ENCODE measurements at regions not wholly inside any gene's neighbourhood (a gene's known extent, or its start where the extent isn't known, plus 50 kb on each side); places are given as distances from the start of the nearest gene placed in this dataset.

GRCh38 chr3:99534951-99535704 is 103.3 kb upstream of the COL8A1 start:
- no peaks in the 10 kb centered on the region for H3K36me3 ChIP-seq
- no peak overlapping the region for H3K4me3 ChIP-seq (replicated peaks in 1 of 3)
- peaks cover 0 to 5% of the 10 kb centered on the region in 2 donors for H3K4me1 ChIP-seq
- intact Hi-C loops (cut with DNase I) = no loop called here
- H3K9me3 ChIP-seq = no peaks in the 10 kb centered on the region
- WGBS, 2 donors = 92% methylated on average over 2 of the region's 2 CpGs
- no peak for TF ChIP-seq POLR2A (IDR thresholded peaks at IDR 0.05)
- TF ChIP-seq CTCF (IDR thresholded peaks at IDR 0.05) = no peak
- no peaks in the 10 kb centered on the region for H3K27me3 ChIP-seq
- no peak overlapping the region for H3K27ac ChIP-seq
- DNase-seq = no peak

- H3K4me1 ChIP-seq = peaks cover 0 to 5% of the 10 kb centered on the region in 2 donors
- H3K4me3 ChIP-seq (replicated peaks in 1 of 3) = no peak overlapping the region
- intact Hi-C loops (cut with DNase I) = no loop called here
- no peak overlapping the region for H3K27ac ChIP-seq
- no peaks in the 10 kb centered on the region for H3K36me3 ChIP-seq
- 43 to 53% methylated on average over 2 of the region's 2 CpGs for WGBS, 2 donors
- H3K9me3 ChIP-seq = no peaks in the 10 kb centered on the region
- no peaks in the 10 kb centered on the region for H3K27me3 ChIP-seq
- DNase-seq = peak; percentile 9 to 25
- peak in 3 of 6 experiments; percentile 31 to 51 (median 43) for TF ChIP-seq CTCF (IDR thresholded peaks at IDR 0.05)
- no peak for TF ChIP-seq POLR2A (IDR thresholded peaks at IDR 0.05)
Observed at GRCh38 chr3:99532246-99532645, 106.1 kb upstream of the COL8A1 start.

GRCh38 chr3:99529265-99529664 is 109.1 kb upstream of the COL8A1 start:
- H3K27ac ChIP-seq = no peak overlapping the region
- no peak overlapping the region for H3K4me3 ChIP-seq (replicated peaks in 1 of 3)
- no peak for DNase-seq
- H3K9me3 ChIP-seq = no peaks in the 10 kb centered on the region
- 95 to 96% methylated on average over 1 of the region's 1 CpG for WGBS, 2 donors
- no peaks in the 10 kb centered on the region for H3K36me3 ChIP-seq
- no peaks in the 10 kb centered on the region for H3K4me1 ChIP-seq
- H3K27me3 ChIP-seq = no peaks in the 10 kb centered on the region
- intact Hi-C loops (cut with DNase I) = no loop called here
- no peak for TF ChIP-seq CTCF (IDR thresholded peaks at IDR 0.05)
- TF ChIP-seq POLR2A (IDR thresholded peaks at IDR 0.05) = no peak

- Histone ChIP-seq H3K27me3 (no peaks in the 10 kb centered on the region), H3K9me3 (no peaks in the 10 kb centered on the region), H3K36me3 (no peaks in the 10 kb centered on the region), H3K27ac (no peak overlapping the region), H3K4me3 (replicated peaks in 1 of 3) (no peak overlapping the region), H3K4me1 (no peaks in the 10 kb centered on the region)
- WGBS, 2 donors = 70 to 77% methylated on average over 4 of the region's 4 CpGs
- intact Hi-C loops (cut with DNase I) = no loop called here
- TF ChIP-seq CTCF (IDR thresholded peaks at IDR 0.05) (no peak), POLR2A (IDR thresholded peaks at IDR 0.05) (no peak)
- DNase-seq = no peak
Observed at GRCh38 chr3:99526921-99527320, 111.5 kb upstream of the COL8A1 start.

GRCh38 chr3:99524559-99524958 is 113.8 kb upstream of the COL8A1 start:
- intact Hi-C loops (cut with DNase I) = no loop called here
- TF ChIP-seq POLR2A (IDR thresholded peaks at IDR 0.05) (no peak), CTCF (IDR thresholded peaks at IDR 0.05) (no peak)
- Histone ChIP-seq H3K4me3 (replicated peaks in 1 of 3) (no peak overlapping the region), H3K9me3 (no peaks in the 10 kb centered on the region), H3K36me3 (no peaks in the 10 kb centered on the region), H3K4me1 (no peaks in the 10 kb centered on the region), H3K27ac (no peak overlapping the region), H3K27me3 (no peaks in the 10 kb centered on the region)
- no peak for DNase-seq
